H1 (cell line): ENCODE measurements at regions not wholly inside any gene's neighbourhood (a gene's known extent, or its start where the extent isn't known, plus 50 kb on each side); places are given as distances from the start of the nearest gene placed in this dataset.

Experiments
- ATF3 ChIP-seq: IDR thresholded peaks from 2 replicates; pipeline ENCODE4 v1.6.1; 2011; ENCODE audit warnings: low read depth, mild to moderate bottlenecking, low read length; ENCODE audit not compliant: insufficient read depth
- CTCF ChIP-seq, 3 experiments: IDR thresholded peaks; 1 replicate in 2 of 3; 2 replicates in 1 of 3; pipeline versions ENCODE4 v1.5.1 to v1.6.1; 2011; ENCODE audit warnings: low read length in 3 of 3, mild to moderate bottlenecking in 3 of 3, inconsistent platforms in 2 of 3, low read depth in 1 of 3, moderate library complexity in 1 of 3; ENCODE audit not compliant: insufficient read depth in 1 of 3; ENCODE audit errors: control extremely low read depth in 1 of 3
- POLR2A ChIP-seq, 2 experiments: IDR thresholded peaks; 1 replicate in 1 of 2; 2 replicates in 1 of 2; pipeline ENCODE4 v1.6.1; 2011; ENCODE audit warnings: low read depth in 2 of 2, low read length in 2 of 2, mild to moderate bottlenecking in 2 of 2; ENCODE audit errors: control extremely low read depth in 1 of 2
- POLR2AphosphoS5 ChIP-seq: IDR thresholded peaks from 2 replicates; pipeline ENCODE4 v1.6.1; 2011; ENCODE audit warnings: low read depth, low read length

GRCh38 chrX:14997271-14997670 is 124.0 kb downstream of the MOSPD2 start:
- no peak for TF ChIP-seq POLR2A (IDR thresholded peaks at IDR 0.05; ENCODE audit: control extremely low read depth in 1 of 2, low read depth in 2 of 2, low read length in 2 of 2)
- no peak for TF ChIP-seq CTCF (IDR thresholded peaks at IDR 0.05; ENCODE audit: control extremely low read depth in 1 of 3, insufficient read depth in 1 of 3, low read depth in 1 of 3, low read length in 3 of 3)
- no peak for TF ChIP-seq POLR2AphosphoS5
- TF ChIP-seq ATF3, result no peak
